Skeletal muscle cell (primary cell): ENCODE measurements at regions not wholly inside any gene's neighbourhood (a gene's known extent, or its start where the extent isn't known, plus 50 kb on each side); places are given as distances from the start of the nearest gene placed in this dataset.
"Not testable (repeated sequence)": the region's sequence is repeated elsewhere in the genome, so short reads cannot be mapped to it uniquely, and the experiment has no call there.

Source experiments
- DNase-seq: peaks from one replicate; pipeline ENCODE4 v3.0.0-alpha.2; 2010; ENCODE audit warnings: low read depth
- H3K4me3 ChIP-seq: 2 replicates; pipeline ENCODE4 v1.5.1; 2011; ENCODE audit warnings: low read depth, mild to moderate bottlenecking, control low read depth, low read length, moderate library complexity

- no peak for DNase-seq
- H3K4me3 ChIP-seq, result no peak overlapping the region
Measured at GRCh38 chr21:19405326-19405725, 1001.7 kb upstream of the TMPRSS15 start.

- no peak overlapping the region for H3K4me3 ChIP-seq
Measured at GRCh38 chr21:19420565-19420964, 1017.0 kb upstream of the TMPRSS15 start.

GRCh38 chr21:19433623-19434022 is 1030.0 kb upstream of the TMPRSS15 start:
- no peak overlapping the region for H3K4me3 ChIP-seq
- DNase-seq, result no peak

More at GRCh38 chr21:19420565-19420964, 1017.0 kb upstream of the TMPRSS15 start:
- DNase-seq, result no peak

GRCh38 chr21:19440792-19441655 is 1037.4 kb upstream of the TMPRSS15 start:
- H3K4me3 ChIP-seq, result no peak overlapping the region
- no peak for DNase-seq

GRCh38 chr21:19458295-19458694 is 1054.7 kb upstream of the TMPRSS15 start:
- no peak overlapping the region for H3K4me3 ChIP-seq
- no peak for DNase-seq

GRCh38 chr21:19461481-19462205 is 1058.1 kb upstream of the TMPRSS15 start:
- H3K4me3 ChIP-seq, result no peak overlapping the region

GRCh38 chr21:19463966-19464365 is 1060.4 kb upstream of the TMPRSS15 start:
- no peak for DNase-seq

More at GRCh38 chr21:19461481-19462205, 1058.1 kb upstream of the TMPRSS15 start:
- no peak for DNase-seq

GRCh38 chr21:19468991-19469715 is 1065.6 kb upstream of the TMPRSS15 start:
- no peak for DNase-seq
- no peak overlapping the region for H3K4me3 ChIP-seq

More at GRCh38 chr21:19463966-19464365, 1060.4 kb upstream of the TMPRSS15 start:
- H3K4me3 ChIP-seq, result no peak overlapping the region

- DNase-seq, result no peak
- H3K4me3 ChIP-seq, result no peak overlapping the region
Measured at GRCh38 chr21:19475525-19475924, 1071.9 kb upstream of the TMPRSS15 start.

GRCh38 chr21:19489930-19490329 is 1086.3 kb upstream of the TMPRSS15 start:
- no peak for DNase-seq
- no peak overlapping the region for H3K4me3 ChIP-seq

- H3K4me3 ChIP-seq, result no peak overlapping the region
- DNase-seq, result no peak
Measured at GRCh38 chr21:19490481-19490880, 1086.9 kb upstream of the TMPRSS15 start.

GRCh38 chr21:19493437-19494241 is 1090.1 kb upstream of the TMPRSS15 start:
- DNase-seq, H3K4me3 ChIP-seq: not testable (repeated sequence)

GRCh38 chr21:19501115-19501514 is 1097.5 kb upstream of the TMPRSS15 start:
- H3K4me3 ChIP-seq, result no peak overlapping the region
- no peak for DNase-seq

- no peak for DNase-seq
- H3K4me3 ChIP-seq, result no peak overlapping the region
Measured at GRCh38 chr21:19507682-19508260, 1104.2 kb upstream of the TMPRSS15 start.

- H3K4me3 ChIP-seq, result no peak overlapping the region
- no peak for DNase-seq
Measured at GRCh38 chr21:19508442-19508841, 1104.9 kb upstream of the TMPRSS15 start.

GRCh38 chr21:19508844-19509243 is 1105.3 kb upstream of the TMPRSS15 start:
- DNase-seq, result no peak
- no peak overlapping the region for H3K4me3 ChIP-seq

- H3K4me3 ChIP-seq, result no peak overlapping the region
- DNase-seq, result no peak
Measured at GRCh38 chr21:19510057-19510456, 1106.5 kb upstream of the TMPRSS15 start.

GRCh38 chr21:19510653-19511052 is 1107.1 kb upstream of the TMPRSS15 start:
- H3K4me3 ChIP-seq, result no peak overlapping the region
- no peak for DNase-seq

- DNase-seq, result no peak
- H3K4me3 ChIP-seq, result no peak overlapping the region
Measured at GRCh38 chr21:19522381-19522780, 1118.8 kb upstream of the TMPRSS15 start.
